DMS53 (cell line): ENCODE measurements at regions not wholly inside any gene's neighbourhood (a gene's known extent, or its start where the extent isn't known, plus 50 kb on each side); places are given as distances from the start of the nearest gene placed in this dataset.

ENCODE experiments used
- DNase-seq: peaks from one replicate; lab custom pipeline; 2025; lab: John Stamatoyannopoulos, UW

DNA sequence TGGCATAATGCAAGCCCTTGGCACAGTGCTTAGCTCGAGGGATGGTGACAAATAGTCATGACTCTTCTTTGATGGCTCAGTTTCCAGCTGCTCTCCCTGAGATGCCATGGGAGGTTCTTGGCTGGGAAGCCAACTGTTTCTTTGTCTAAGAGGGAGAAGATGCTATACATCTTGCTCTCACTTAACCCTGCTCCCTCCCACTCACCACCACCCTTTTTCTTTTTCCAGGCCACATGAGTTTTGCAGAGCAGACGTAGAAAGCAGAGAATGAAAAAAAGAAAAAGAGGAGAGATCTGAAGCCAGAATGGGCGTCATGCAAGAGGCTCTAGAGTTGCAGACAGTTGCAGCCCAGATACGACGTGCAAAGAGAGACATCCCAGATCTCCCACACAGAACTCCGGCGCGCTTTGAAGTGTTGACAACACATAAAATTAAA is 160.5 kb downstream of the FGF18 start:
- no peak for DNase-seq

DNA sequence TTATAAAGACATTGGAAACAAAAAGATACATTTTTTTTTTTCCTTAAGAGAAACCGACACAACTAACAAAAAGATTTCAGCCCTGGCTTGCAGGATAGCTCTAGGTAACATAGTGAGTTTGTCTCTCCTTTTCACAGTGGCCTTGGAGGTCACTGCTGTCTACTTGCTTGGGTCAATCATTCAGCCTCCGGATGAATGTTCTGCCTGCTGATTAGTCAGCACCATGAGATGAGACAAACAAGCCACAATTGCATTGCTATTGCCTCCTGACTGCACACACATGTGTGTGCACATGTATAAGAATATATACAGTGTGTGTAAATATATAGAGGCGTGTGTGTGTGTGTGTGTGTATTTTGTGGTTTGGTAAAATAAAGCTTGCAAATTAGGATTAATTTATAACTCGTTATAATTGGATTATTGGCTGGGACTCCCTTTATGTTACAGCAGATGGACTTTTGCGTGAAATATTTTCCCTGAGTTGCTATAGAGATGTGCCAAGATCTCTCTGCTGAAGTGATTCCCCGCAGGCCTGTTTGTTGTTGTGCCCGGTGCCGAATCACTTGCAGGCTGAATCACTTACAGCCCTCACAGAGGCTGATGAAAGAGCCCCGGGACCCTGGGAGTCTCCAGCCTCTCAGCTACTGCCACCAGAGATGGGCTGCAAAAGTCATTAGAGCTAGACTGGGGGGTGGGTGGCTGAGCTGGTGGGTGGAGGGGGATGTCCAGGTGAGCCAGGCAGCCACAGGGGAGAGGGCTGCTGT is 161.2 kb downstream of the FGF18 start:
- no peak for DNase-seq

DNA sequence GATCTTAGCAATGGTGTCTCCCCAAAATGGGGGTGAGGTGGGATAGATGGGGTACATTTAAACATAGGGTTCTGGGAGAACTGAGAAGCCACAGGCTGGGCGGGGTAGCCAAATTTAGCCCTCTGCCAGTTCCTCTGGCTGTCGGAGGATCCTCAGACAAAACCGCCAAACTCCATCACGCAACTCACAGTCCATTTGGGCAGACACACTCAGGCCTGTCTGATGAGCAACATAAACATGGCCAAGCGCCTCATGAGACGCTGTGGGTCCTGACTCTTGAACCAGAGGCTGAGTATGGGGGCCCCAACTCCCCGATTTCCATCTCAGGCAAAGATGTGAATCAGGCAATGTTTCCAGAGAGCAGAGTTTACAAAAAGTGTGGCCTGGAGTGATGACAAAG is 162.3 kb downstream of the FGF18 start:
- no peak for DNase-seq

DNA sequence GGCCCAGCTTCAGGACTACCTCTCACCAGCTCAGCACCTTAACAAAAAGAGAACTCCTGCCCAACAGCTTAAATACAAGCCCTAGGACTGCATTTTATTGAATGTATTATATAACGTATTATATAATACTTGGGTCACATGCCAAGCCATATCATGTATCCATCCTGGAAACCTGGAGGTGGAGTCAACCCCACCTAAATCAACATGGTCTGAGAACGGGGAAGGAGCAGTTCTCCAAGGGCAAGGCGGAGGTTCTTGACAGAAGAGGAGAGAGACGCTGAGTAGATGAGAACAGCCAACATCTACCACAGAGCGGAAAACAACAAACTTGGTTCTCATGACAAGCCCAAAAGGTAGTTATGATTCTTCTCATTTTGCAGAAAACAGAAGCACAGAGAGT is 163.4 kb downstream of the FGF18 start:
- DNase-seq, result no peak

DNA sequence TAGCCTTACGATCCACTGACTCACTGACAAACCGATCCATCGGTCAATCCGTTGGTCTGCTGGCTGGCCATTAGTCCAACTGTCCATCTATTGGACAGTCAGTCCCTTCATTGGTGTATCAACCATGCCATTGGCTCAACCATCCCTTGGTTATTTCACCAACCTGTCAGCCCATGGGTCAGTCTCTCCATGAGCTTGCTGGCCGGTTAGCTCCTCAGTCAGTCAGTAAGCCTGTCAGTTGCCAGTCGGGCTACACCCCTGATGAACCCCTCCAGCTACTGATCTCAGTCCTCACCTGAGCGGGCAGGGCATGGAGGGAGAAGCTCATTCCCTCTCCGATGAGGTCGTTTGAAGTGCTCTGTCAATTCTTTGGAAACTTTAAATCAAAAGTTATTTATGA is 166.5 kb downstream of the FGF18 start:
- no peak for DNase-seq

DNA sequence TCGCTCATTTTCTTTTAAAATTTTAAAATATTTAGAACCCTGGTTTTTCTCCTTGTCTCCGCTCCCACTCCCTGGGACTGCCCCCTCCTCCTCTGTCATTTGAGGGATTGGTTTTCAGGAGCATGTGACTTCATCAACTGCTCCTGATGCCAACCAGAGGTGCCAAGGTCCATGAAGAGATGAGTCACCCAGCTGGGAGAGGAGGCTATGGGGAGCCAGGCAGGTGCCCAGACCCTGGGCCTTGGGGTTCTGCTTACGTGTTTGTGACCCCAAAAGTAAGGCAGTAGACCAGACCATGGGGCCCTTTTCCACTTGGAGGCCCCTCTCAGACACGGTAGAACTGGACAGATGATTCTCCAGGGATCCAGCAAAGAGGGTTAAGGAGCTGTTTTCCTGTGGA is 167.0 kb downstream of the FGF18 start:
- peak; percentile 48 for DNase-seq

DNA sequence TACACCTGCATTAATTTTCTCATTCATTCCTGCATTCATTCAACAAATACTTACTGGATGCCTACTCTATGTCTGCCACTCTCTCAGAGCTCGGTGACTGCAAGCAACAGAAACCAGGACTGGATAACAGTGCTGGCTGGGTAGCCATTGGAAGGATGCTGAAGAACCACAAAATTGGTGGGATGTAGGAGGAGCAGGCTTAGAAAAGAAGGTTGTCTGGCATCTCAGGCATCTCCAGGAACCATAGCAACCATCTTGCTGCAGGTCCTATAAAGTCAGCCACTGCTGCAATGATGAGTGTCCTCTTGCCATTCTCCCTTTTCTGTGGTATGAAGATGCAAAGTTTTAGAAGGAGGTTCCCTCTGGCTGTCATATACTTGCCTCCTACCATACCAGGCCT is 168.6 kb downstream of the FGF18 start:
- no peak for DNase-seq

DNA sequence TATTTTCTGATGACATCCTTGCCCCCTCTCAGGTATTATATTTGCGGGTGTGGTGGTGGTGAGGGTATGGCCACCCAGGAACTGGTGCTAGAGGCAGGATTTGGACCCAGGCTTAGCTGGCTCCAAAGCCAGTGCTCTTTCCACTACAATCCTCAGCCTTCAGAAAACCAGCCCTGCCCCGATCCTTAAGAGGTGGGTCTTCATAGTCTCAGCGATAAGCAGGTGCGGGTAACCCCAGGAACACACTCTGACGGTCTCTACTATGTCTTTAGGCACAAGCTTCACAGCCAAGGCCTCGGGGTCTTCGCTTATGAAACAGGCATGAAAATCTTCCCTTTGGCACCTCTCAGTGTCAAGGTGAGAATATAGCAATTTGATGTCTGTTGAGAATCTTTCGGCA is 169.3 kb downstream of the FGF18 start:
- no peak for DNase-seq

DNA sequence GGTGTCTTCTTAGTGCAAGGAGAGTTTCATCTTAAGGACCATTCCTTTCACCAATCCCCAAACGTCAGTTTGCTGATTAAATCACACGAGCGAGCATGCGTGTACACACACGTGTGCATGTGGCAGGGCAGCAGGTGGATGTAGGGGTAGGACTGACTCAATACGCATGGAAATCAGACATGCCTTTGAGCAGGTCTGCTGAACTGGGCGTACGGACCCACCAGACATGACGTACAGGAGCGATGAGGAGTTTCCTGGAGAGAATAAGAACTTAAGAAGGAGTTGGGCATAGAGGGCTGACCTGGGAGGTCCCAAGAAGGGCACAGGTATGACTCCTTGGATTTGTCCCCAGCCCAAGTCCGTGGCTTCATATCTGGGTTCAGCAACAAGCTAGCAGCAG is 170.0 kb downstream of the FGF18 start:
- DNase-seq, result no peak

DNA sequence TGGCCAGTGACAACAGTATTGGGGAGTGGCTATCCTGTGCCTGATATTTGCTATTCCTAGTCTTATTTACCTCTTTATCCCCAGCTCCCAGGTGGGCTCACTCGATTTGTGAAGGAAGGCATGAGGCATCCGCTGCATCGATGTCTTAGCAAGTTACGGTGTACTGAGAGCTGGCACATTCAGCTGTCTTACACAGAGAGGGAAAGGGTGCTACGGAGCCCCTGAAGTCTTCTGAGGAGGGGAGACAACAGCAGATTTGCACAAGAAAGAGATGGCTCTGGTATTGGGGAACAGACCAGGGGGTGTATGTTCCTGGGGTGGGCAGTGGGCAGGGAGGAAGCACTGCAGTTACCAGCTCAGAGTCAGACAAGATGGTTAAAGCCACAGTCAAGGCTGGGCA is 172.6 kb downstream of the FGF18 start:
- no peak for DNase-seq

DNA sequence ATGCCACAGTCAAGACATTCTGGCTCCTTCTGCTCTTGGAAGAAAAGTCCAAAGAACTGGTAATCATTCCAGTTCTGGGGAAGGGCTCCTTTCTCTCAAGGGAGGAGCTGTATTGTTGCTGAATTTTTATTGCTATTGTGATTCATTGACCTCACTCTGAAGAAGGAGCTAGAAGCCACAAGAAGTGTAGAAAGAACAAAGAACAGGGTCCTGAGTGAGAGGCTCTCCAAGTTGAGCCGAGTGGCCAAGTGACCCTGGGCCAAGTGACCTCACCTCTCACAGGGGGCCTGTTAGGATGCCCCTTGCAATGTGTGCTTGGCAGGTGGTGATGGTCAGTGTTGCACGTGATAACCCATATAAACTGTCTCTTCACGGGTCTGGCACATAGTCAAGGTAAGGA is 173.3 kb downstream of the FGF18 start:
- peak; percentile 69 for DNase-seq

DNA sequence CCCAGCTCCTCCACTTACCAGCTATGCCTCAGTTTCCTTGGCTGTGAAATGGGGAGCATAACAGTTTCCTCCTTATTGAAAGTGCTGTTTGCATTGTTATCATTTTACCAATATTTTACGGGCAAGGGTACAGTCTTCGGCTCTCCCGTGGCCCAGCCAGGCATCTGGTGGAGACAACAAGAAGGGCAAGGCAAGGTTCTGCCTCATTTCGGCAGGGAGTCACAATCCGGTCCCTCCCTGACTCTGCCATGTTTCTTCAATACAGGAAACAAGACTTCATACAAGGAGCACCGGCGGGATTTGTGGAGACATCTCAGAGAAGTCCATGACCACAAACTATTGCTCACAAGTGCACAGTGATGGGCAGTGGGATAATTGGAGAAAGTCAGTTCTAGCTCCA is 174.0 kb downstream of the FGF18 start:
- no peak for DNase-seq

DNA sequence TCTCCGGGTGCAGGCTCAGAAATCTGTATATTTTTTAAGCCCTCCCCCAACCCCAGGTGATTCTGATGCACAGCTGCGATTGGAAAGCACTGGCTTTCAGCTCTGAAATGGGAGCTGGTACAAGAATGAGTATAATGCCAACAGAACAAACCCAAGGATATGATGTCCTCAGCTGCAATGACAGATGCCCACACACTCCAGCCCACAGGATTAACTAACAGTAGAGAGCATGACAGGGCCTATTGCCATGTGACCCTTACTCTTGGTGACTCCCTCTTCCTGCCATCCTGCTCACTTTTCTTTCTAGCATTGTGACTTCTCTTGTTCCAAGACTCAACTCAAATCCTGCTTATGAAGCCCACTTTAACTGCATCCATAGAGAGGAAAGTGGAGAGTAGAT is 174.5 kb downstream of the FGF18 start:
- DNase-seq, result peak; percentile 37

DNA sequence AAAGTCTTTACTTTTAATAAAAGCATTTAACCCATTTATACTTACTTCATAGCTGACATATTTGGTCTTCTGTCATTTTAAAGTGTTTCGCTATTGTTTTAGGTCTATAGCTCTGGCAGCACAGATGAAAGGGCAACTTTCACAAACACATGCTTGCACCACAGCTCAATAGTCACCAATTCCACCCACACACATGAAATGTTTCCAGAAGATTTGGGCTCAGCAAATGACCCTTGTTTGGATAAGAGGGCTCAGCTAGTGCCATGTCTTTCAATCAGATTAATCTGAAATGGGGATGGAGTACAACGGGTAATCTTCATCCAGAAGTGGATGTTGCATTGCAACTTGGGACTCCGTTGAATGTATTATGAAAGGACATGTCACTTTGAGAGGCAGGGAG is 176.0 kb downstream of the FGF18 start:
- no peak for DNase-seq

DNA sequence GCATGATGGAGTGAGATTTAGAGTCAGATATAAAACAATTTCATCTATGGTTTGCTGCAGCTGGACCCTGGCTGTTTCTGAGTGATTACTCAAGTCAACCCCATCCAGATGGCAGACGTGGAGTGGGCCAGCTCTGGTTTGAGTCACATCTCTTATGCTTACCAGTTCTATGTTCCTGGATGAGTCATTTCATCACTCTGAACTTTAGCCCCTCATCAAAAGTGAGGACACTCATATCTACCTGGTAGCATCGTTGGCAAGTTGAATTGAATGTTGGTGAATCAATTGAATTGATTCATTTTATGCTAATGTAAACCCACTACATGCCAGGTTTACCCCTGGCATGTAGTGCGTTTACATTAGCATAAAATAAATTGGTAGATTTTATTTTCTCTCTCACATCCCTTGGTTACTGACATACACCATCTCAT is 176.4 kb downstream of the FGF18 start:
- DNase-seq, result peak; percentile 87

DNA sequence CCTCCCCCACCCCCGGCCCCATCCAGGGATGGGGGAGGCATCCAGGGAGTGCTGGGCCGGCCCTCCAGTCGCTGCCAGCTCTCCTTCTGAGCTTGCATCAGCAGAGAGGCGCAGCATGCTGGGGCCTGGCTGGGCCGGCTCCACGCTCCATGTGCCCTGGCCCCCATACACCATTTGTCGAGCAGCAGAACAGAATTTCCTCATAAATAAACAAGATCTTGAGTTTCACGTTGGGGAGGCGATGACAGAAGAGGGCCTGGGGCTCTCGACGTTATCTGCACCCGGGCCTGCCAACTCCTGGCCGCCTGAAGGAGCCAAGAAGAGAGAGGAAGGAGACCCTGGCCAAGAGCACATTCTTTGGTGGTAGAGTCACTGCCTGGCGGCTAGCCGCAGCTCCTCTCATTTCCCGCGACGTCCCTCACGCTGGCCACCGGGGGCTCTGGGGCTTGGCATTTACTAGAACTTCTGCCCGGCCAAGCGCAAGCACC is 177.0 kb downstream of the FGF18 start:
- DNase-seq, result no peak

DNA sequence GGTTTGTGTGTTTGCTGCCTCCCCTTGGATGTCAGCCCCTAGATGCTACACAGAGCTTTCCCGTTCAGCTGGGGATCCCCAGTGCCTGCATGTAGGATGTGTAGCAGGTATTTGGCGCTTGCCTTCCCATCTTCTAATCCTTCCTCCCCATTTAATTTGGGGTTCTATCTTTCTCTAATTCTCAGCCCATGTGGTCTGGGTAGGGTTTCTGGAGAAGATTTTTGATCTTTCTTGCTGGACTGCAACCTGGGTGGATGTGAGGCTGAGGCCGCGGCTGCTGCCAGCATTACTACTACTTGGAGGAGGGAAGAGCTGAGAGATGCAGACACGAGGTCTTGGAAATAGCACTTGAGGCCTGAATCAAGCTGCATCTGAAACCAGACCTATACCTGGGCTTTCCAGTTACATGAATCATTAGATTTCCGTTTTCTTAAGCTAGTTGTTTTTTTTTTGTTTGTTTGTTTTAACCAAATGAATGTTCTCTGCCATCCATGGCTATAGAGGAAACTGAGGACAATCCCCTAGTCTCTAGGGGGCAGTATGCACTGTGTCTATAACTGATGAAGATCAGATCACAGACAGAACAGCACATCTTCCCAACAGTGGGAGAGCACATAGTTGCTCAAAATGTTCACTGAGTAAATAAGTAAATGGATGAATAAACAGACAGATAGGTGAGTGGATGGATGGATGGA is 178.6 kb downstream of the FGF18 start:
- DNase-seq, result no peak

DNA sequence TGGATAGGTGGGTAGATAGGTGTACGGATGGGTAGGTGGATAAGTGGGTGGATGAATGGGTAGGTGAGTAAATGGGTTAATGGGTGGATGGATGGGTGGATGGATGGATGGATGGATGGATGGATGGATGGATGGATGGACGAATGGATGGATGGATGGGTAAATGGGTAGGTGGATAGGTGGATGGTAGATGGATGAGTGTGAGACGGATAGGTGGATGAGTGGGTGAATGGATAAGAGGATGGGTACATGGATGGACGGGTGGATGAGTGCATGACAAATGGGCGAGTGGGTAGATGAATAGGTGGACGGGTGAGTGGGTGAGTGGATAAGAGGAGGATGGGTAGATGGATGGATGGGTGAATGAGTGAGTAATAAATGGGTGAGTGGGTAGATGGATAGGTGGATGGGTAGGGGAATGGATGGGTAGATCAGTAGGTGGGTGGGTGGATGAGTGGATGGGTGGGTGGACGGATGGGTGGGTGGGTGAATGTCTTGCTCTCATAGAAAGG is 179.2 kb downstream of the FGF18 start:
- no peak for DNase-seq

DNA sequence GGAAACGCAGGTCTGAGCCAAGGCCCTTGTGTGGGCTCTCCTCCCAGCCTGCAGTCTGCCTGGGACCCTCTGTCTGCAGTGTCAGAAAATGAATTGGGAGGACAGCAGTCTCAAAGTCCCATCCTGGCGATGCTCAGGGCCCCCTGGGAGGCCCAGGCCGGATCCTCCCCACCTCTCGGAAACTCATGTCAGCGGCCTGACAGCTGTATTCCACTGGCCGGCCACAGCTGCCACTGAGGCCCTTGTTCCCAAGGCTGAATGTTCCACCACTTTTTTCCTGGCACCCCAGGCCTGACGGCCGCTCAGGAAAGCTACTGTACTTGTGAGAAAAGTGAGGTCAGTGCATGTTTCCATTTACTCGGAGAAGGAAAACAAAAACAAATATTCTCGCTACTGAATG is 180.0 kb downstream of the FGF18 start:
- DNase-seq, result no peak

DNA sequence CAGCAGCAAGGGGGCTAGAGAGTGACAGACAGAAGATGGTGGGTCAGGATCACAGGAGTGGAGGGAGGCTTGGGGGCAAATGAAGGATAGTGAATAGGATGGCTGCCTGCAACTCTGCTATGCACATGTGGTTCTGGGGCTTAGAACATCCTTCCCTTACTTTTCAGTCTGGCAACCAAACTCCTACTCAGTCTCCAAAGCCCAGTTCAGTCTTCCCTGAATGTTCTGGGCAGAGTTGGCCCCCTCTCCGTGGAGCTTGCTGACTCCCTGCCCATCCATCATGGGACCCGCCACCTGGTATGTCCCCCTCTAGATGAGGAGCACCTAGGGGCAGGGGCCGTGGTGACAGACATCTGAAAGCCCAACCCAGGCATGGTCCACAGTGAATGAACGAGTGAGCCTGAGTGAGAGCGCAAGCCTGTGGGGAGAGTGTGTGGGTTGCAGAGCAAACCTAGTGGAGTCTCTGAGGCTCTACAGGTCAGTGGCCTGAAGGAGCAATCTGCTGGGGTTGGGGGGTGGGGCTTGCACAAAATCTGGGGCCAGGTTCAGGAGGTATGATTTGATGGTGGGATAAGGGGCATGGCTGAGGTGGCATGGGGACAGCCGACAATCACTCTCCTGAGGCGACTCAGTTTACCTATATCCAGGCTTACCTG is 180.6 kb downstream of the FGF18 start:
- DNase-seq, result no peak

DNA sequence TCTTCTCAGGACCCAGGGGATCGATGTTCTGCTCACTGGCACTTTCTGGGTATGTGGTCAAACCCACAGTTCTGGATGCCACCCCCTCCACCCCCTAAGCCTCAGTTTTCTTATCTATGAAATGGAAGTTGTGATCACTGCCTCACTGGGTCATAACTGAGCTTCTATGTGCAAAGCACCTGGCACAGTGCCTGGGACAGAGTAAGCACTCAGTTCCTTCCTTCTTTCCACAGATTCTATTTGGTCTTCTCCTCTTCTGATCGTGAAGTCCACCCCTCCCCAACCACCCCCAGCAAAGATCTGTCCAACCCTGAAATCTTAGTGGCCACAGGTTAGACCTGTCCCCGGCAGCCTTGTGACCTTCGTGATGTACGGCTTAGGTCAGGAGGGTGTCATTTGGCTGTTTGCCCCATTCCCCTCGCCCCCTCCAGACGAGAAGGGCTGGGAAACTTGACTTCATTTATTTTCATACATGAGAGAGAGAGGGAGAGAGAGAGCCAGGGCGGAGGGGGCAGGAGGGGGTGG is 181.4 kb downstream of the FGF18 start:
- no peak for DNase-seq

DNA sequence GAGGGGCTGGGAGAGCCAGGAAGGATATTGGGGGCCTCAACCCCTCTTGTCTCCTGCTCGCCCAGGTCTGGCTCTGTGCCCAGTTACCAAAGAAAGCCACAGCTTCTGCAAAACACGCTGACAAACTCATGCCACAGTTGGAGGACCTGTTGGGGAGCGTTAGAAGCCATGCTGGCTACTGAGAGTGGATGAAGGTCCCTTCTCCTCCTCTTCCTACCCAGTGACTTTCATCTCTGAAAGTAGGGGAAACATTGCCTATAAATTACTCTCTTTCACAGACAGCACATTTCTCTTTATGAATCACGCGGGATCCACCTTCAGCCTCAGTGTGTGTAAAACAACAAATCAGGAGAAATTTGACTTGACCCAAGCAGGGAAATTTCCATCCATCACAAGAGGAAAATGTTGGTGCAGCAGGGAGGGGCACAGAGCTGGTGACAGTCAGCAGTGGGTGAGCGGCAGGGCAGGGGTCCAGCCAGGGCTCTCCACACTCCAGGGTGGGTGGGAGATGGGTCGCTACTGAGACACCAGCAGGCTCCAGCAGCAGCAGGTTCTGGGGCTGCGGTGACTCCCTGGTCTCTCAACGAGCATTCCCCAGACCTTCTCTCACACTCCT is 181.9 kb downstream of the FGF18 start:
- DNase-seq, result no peak
